8988T (cell line): ENCODE measurements at regions not wholly inside any gene's neighbourhood (a gene's known extent, or its start where the extent isn't known, plus 50 kb on each side); places are given as distances from the start of the nearest gene placed in this dataset.

Experiments used
- DNase-seq: peaks from one replicate; pipeline ENCODE4 v3.0.0; 2011

GRCh38 chr6:164188861-164189260 is 774.3 kb downstream of the QKI start:
- no peak for DNase-seq

GRCh38 chr6:164185471-164185871 is 771.0 kb downstream of the QKI start:
- DNase-seq: no peak

DNA sequence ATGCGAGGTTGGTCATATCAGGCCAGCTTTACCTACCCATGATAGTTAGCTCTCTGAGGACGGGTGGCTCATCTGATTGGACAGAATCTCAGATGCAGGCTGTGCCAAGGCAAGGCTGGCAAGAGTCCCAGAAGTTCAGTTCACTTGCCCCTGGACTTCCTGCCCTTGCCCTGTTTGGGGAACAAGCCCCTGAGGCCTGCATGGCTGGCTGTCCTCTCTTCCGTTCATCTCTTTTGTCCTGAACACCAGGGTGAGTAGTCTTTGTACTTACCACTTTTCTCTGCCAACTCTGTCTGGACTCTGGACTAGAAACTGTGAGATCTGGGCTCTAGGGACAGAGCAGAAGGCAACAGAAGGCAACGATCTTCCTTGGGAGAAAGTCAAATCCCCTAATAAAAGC is 769.9 kb downstream of the QKI start:
- DNase-seq: no peak

DNA sequence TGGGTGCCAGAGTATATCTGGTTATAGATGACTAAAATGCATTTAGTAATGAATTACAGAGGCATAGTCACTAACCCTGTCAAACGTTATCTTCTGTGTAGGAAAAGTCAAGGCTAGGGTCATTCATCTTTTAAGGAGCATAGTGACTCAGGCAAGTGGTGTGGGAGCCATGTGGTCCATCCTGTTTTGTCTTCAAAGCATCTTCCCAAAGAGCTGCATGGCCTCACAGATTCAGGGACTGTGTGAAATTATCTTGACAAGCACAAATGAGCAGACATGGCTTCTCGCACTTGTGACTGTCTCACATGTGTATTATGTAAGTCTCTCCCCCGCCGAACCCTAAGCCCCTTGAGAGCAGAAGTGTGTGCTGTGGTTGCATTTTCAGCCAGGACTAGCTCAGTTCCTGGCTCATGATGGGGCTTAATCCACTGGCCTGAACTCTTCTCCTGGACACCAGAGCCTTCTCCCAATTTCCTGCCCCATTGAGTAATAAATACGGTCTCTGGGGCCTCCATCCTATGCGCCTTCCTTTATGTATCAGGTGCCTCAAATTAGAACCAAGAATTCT is 769.1 kb downstream of the QKI start:
- DNase-seq: no peak

DNA sequence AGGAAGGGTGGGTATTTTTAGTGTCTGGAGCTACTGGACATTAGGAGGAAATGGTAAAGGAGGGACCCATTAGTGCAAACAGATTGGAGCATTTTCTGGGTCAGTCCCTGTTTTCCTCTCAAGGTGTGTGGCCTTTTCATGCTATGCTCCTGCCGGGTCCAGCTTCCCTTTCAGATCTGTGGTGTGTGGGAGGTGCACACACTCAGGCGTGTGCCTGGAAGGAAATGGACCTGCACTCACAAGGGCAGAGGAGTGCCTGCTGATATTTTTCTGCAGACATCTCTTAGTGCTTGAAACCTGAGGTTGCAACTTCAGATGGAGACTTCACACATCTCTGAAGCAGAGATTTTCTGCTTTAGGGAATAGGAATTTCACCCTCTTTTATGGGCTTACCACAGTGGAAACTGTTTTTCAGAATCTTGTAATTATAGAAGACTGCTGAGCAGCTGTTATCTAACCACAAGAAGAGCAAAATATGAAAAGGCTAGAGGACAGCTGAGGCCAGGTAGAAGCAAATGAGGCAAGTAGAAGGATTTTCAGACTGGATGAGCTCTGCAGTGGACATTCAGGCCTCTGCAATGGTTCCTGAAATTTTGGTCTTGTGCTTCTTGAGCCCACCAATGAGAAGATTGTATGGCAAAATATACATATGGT is 764.3 kb downstream of the QKI start:
- DNase-seq: no peak

GRCh38 chr6:164169355-164169754 is 754.8 kb downstream of the QKI start:
- no peak for DNase-seq

DNA sequence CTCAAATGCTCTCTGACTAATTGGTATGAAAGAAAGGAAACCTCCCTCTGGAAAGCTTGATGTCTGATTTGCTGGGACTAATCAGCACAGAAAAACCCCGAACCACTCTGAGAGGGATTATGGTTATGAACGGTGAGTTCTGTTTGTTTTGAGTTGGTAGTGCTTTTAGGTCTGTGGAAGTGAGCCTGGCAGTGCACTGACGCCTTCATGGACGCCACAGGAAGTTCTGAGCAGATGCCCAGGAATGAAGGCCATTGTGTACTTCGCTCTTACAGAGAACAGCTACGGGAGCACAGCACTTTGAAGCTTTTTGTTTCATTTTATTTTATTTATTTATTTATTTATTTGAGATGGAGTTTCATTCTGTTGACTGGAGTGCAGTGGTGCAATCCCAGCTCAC is 754.1 kb downstream of the QKI start:
- no peak for DNase-seq

GRCh38 chr6:164167873-164168405 is 753.4 kb downstream of the QKI start:
- DNase-seq: no peak

DNA sequence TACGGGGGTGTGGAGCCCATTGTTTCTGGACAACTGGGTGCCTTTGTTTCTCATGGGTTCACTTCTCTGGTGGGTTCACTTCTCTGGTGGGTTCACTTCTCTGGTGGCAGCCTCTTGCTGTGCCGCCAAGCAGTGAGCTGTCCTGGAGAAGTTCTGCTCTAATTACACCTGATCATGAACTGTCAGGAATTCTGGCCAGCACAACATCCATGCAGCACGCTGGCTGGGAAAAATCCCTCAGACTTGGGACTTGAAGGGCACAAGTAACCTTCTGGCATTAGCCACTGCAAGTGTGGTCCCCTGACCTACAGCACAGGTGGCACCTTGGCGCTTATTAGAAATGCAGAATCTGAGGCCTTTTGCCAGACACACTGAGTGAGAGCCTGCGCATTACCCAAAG is 752.5 kb downstream of the QKI start:
- no peak for DNase-seq

DNA sequence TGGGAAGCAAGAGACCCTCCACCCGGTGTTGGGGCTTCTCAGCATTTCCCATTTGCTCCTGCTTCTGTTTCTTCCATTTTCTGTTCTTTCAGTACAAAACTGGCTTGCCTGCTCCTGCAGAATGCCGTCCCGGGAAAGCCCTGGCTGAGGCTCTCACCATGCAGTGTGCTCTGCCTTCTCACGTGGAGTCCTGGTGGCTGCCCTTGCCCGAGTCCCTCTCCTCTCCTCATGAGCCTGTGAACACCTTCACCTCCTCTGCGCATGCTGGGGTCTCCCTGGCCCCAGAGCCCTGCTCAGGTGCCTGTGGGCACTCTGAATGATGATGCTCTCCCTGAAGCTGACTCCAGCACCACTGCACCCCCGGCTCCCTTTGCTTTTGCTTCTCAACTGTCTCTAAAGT is 752.0 kb downstream of the QKI start:
- DNase-seq: no peak

DNA sequence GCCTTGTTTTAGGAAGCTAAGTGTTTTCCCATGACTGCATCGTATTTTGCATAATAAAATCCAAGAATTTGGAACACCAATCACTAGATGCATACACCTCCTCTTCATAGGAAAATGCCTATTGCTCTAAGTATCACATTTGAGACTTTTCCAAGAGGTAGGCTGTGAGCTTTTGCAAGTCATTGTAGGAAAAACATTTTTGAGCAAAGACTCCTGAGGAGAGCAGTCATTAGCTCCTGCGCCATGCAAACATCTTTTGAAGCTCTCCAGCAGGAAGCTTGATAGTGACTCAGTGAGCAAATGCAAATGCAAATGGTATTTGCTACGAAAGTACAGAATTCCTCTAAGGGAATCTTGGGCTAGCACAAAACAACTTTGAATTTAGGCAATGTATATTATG is 750.4 kb downstream of the QKI start:
- DNase-seq: no peak

DNA sequence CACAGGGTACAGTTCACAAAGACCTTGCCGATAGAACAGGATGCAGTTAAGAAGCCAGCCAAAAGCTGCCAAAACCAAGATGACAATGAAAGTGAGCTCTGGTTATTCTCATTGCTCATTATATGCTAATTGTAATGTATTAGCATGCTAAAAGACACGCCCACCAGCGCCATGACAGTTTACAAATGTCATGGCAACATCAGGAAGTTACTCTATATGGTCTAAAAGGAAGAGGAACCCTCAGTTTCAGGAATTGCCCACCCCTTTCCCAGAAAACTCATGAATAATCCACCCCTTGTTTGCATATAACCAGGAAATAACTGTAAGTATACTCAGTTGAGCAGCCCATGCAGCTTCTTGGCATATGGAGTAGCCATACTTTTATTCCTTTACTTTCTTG is 748.7 kb downstream of the QKI start:
- DNase-seq: no peak

DNA sequence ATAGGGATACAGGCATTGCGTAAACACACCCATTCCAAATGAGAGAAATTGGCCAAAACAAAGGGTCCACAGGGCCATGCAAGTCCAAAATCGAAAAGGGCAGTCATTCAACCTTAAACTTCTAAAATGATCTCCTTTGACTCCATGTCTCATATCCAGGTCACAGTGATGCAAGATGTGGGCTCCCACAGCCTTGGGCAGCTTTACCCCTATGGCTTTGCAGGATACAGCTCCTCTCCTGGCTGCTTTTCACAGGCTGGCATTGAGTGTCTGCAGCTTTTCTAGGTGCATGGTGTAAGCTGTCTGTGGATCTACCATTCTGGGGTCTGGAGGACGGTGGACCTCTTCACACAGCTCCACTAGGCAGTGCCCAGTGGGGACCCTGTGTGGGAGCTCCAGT is 744.5 kb downstream of the QKI start:
- DNase-seq: no peak

DNA sequence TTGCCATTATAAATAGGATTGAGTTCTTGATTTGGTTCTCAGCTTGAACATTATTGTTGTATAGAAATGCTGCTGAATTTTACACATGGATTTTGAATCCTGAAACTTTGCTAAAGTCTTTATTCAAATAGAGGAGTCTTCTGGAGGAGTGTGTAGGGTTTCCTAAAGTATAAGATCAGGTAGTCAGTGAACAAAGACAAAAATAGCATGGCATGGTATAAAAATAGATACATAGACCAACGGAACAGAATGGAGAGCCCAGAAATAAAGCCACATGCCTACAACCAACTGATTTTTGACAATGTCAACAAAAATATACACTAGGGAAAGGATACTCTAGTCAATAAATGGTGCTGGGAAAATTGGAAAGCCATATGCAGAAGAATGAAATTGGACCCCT is 740.1 kb downstream of the QKI start:
- no peak for DNase-seq

GRCh38 chr6:164152611-164153010 is 738.1 kb downstream of the QKI start:
- no peak for DNase-seq

GRCh38 chr6:164151161-164152120 is 736.9 kb downstream of the QKI start:
- DNase-seq: no peak

GRCh38 chr6:164150232-164150631 is 735.7 kb downstream of the QKI start:
- no peak for DNase-seq

DNA sequence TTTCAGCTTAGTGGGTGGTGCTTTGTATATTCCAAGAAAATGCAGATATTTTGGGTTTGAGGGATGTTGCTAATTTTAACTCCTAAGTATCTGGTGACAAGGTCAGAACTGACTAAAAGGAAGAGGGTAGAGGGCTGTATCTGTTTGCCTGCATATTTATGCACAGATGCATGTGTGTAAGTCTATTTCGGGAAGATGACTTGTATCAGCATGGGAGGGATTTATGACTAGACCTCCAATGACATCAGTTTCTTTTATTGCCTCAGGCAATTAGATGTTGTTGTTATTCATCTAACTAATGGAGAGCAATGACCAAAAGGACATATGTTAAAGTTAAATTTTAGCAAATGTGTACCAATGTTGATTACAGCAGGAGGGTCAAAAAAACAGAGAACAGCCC is 734.3 kb downstream of the QKI start:
- no peak for DNase-seq

GRCh38 chr6:164144316-164144715 is 729.8 kb downstream of the QKI start:
- DNase-seq: no peak

DNA sequence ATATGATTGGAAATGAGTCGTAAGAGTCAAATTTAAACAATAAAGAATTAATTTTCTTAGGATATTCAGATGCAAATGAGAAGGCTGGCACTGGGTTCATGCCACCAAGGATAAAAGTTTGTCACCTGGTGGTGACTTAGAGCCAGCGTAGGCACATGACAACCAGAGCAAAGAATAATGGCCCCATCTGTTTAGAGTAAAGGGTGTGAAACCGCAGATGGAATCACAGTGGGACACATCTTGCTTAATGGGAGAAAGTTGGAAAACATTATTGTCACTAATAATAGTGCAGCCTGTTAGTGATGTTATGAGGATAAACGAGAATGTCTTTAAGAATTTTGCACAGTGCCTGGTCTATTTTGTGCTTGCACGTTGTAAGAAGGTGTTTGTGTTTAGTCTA is 727.8 kb downstream of the QKI start:
- DNase-seq: no peak

DNA sequence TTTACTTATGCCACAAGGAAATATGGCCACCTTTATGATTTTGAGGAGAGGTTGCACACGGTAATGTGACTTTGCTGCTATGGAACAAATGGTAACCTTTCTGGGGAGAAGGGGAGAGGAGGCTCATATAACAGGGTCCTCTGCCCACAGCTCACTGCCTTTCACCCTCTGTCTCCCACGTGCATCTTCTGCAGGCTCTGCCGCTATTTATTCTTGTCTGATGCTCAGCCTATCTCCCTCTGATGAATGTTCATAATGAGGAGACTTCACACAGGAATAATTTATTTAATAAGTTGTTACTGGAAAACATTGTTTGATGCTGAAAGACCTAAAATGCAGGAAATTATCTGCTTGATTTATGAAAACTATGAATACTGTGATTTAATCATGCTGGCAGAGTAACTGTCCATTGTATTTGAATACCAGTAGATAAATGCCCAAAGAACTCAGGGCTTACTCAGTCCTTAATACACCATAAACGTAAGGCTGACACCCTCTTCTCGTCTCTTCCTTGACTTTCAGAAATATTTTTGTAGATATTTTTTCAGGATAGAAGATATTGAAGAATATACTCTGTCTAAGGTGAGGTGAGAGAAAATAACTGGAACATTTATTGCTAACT is 721.1 kb downstream of the QKI start:
- no peak for DNase-seq

GRCh38 chr6:164133095-164133494 is 718.6 kb downstream of the QKI start:
- DNase-seq: no peak

GRCh38 chr6:164130585-164130984 is 716.1 kb downstream of the QKI start:
- DNase-seq: no peak
